Dendritic cell treated with granulocyte-macrophage colony-stimulating factor and Interleukin-4, amounts not matched to agents 40 ng/mL and 50 ng/mL, for 4 days (primary cell): ENCODE measurements at regions not wholly inside any gene's neighbourhood (a gene's known extent, or its start where the extent isn't known, plus 50 kb on each side); places are given as distances from the start of the nearest gene placed in this dataset.

ENCODE experiments used
- H3K27ac Mint-ChIP-seq: one replicate; pipeline ENCODE4 v1.8.0; 2022; ENCODE audit warnings: mild to moderate bottlenecking, mixed read lengths
- H3K27me3 Mint-ChIP-seq: one replicate; pipeline ENCODE4 v1.8.0; 2022; ENCODE audit warnings: mild to moderate bottlenecking, mixed read lengths
- H3K36me3 Mint-ChIP-seq: one replicate; pipeline ENCODE4 v1.8.0; 2022; ENCODE audit warnings: low read depth, mixed read lengths
- H3K4me1 Mint-ChIP-seq: one replicate; pipeline ENCODE4 v1.8.0; 2022; ENCODE audit warnings: low read depth, mixed read lengths
- H3K4me3 Mint-ChIP-seq: one replicate; pipeline ENCODE4 v1.8.0; 2022; ENCODE audit warnings: mild to moderate bottlenecking, moderate library complexity, mixed read lengths
- H3K9me3 Mint-ChIP-seq: one replicate; pipeline ENCODE4 v1.8.0; 2022; ENCODE audit warnings: mixed read lengths
- intact Hi-C: fragments of 100-400 bp; cut with micrococcal nuclease; formaldehyde crosslinking; loops from one replicate; pipeline ENCODE4 v1.15.0; 2022

DNA sequence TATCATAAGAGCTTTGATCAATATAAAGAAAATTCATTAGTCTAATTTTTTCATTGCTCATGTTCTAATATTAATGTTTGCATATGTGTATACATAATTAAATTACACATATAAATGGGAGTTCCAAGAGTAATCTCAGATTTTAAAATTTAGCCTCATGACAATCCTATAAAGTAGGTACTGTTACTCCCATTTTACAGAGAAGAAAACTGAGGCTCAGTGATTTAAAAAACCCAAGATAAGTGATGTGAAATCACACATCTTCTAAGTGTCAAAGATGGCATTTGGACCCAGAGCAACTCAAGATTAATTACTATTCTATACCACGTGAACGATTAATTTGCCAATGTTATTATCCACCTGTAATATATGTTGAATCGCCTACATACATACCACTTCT, 122.3 kb downstream of the TM2D1 start:
- peaks cover 6% of the 10 kb centered on the region for H3K9me3 Mint-ChIP-seq
- H3K27me3 Mint-ChIP-seq: no peaks in the 10 kb centered on the region
- H3K27ac Mint-ChIP-seq: no peak overlapping the region
- no peaks in the 10 kb centered on the region for H3K36me3 Mint-ChIP-seq
- peaks cover 42% of the 10 kb centered on the region for H3K4me1 Mint-ChIP-seq
- intact Hi-C loops: no loop called here
- no peak overlapping the region for H3K4me3 Mint-ChIP-seq

DNA sequence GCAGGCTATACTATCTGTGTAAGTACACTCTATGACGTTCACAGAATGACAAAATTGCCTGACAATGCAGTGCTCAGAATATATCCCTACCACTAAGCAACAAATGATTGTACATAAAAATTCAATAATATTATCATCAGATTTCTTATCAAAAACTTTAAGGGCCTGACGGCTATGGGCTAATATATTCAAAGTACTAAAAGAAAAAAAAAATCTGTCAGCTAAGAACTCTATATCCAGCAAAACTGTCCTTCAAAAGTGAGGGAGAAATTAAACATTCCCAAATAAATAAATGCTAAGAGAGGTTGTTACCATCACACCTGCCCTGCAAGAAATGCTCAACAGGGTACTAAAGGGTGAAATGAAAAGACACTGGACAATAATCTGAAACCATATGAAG, 127.3 kb downstream of the TM2D1 start:
- Mint-ChIP-seq H3K9me3 (peaks cover 6% of the 10 kb centered on the region), H3K4me3 (no peak overlapping the region), H3K36me3 (no peaks in the 10 kb centered on the region), H3K4me1 (peaks cover 24% of the 10 kb centered on the region), H3K27me3 (no peaks in the 10 kb centered on the region), H3K27ac (no peak overlapping the region)
- intact Hi-C loops: no loop called here

DNA sequence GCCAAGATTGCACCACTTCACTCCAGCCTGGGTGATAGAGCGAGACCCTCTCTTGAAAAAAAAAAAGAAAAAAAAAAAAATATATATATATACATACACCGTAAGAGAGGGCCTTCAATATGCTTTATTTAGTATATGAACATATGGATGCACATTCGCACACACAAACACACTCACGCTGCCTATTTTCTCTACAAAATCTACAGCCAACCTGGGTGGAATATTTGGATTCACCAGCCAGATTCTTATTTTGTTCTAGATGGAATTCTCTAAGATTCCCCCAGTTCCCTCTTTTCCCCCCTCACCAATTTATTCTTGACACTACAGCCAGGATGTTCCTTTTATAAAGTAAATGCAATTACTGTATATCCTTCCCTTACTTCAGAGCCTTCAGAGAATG, 131.6 kb downstream of the TM2D1 start:
- Mint-ChIP-seq H3K4me1 (peaks cover 37% of the 10 kb centered on the region), H3K27ac (no peak overlapping the region), H3K27me3 (no peaks in the 10 kb centered on the region), H3K36me3 (no peaks in the 10 kb centered on the region), H3K4me3 (no peak overlapping the region), H3K9me3 (peaks cover 3% of the 10 kb centered on the region)
- intact Hi-C loops: no loop called here

DNA sequence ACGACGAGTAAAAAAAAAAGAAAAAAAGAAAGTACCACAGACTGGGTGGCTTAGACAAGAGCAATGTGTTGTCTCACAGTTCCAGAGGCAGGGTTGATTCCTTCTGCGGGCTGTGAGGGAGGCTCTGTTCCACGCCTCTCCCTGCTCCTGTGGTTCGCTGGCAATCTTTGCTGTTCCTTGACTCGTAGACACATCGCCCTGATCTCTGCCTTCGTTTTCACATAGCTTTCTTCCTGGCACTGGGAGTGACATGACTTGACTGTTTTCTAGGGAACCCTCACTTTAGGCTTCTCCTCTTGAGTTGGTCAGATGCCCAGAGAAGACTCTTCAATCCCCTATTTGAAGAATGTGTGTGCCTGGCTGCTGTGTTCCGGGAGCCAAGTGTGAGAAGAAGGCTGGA, 133.6 kb downstream of the TM2D1 start:
- Mint-ChIP-seq H3K9me3 (no peaks in the 10 kb centered on the region), H3K27me3 (no peaks in the 10 kb centered on the region), H3K27ac (no peak overlapping the region), H3K36me3 (no peaks in the 10 kb centered on the region), H3K4me1 (peaks cover 37% of the 10 kb centered on the region), H3K4me3 (no peak overlapping the region)
- intact Hi-C loops: no loop called here

DNA sequence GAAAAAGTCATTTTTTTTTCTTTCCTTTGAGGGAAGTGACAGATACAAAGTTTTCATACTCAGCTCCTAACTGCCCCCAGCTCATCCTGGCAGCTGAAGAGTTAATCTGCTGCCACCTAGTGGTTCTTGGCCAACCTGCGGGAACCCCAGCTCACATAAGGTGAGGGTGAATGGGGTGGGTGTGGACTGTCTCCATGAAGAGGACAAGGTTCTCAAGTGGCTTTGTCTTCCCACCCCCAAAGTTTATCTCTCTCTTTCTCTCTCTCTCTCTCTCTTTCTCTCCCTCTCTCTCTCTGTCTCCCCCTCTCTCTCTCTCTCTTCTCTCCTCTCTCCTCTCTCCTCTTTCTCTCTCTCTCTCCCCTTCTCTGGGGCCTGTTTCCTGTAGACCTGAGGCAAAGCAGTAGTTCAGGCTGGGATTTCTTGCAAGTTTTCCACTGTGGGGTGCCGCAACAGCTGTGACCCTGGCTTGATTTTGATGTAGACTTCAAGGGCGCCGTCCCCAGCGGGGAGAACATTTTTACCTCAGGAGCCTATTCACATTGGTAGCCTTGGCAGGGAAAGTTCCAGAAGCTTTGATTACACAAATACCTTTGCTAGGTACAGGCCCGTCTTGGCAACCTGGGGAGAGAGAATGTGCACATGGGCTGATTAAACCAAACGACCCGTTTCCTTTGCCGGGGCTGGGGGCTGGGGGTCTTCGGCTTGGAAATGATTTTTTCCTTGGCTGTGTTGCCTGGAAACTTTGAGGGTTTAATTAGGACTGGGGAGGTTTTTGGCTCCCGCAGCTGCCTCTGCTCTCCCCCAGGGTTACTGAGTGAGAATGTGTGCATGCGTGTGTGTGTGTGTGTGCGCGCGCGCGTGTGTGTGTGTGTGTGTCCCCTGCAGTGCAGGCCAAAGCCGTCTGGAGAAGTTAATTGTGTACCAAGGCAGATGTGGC, 135.9 kb downstream of the TM2D1 start:
- intact Hi-C loops: no loop called here
- no peaks in the 10 kb centered on the region for H3K9me3 Mint-ChIP-seq
- peaks cover 25% of the 10 kb centered on the region for H3K4me1 Mint-ChIP-seq
- H3K4me3 Mint-ChIP-seq: no peak overlapping the region
- no peaks in the 10 kb centered on the region for H3K27me3 Mint-ChIP-seq
- no peak overlapping the region for H3K27ac Mint-ChIP-seq
- no peaks in the 10 kb centered on the region for H3K36me3 Mint-ChIP-seq

DNA sequence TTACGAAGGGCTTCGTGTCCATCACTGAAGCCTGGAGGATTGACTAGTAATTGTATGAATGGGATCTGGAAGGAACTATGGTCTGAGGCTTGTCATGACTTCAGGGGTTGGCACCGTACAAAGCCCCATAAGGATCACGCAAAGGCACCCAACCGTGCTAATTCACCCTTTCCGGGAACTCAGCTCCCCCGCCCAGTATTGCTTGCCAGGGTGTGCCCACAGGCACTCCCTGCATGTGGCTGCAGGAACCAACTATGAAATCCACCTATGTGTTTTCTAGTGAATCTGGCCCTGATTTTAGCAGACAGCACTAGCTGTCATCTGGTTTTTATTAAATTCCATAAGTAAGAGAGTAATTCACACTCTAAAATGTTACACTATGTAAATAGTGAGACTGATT, 139.2 kb downstream of the TM2D1 start:
- Mint-ChIP-seq H3K36me3 (no peaks in the 10 kb centered on the region), H3K4me1 (peaks cover 13% of the 10 kb centered on the region), H3K4me3 (no peak overlapping the region), H3K27me3 (no peaks in the 10 kb centered on the region), H3K9me3 (no peaks in the 10 kb centered on the region), H3K27ac (no peak overlapping the region)
- intact Hi-C loops: no loop called here

DNA sequence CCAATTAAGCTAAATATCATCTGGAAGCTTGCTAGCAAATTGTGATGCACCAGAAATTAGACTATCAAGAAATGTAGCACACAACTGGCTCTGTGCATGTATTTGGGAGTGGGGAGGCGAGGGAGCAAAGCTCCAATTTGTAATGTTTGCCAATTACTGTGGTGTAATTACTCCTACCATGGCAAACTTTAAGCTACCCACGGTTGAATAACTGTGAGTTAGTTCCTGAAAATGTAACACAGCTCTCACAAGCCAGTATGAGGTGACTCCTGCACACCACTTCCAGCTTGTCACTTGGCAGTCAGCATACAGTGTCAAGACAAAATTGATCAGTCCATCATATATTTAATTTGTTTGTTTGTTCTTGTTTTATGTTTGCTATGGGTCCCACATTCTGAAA, 141.2 kb downstream of the TM2D1 start:
- intact Hi-C loops: no loop called here
- Mint-ChIP-seq H3K27ac (no peak overlapping the region), H3K4me3 (no peak overlapping the region), H3K27me3 (no peaks in the 10 kb centered on the region), H3K9me3 (no peaks in the 10 kb centered on the region), H3K4me1 (peaks cover 9% of the 10 kb centered on the region), H3K36me3 (no peaks in the 10 kb centered on the region)

DNA sequence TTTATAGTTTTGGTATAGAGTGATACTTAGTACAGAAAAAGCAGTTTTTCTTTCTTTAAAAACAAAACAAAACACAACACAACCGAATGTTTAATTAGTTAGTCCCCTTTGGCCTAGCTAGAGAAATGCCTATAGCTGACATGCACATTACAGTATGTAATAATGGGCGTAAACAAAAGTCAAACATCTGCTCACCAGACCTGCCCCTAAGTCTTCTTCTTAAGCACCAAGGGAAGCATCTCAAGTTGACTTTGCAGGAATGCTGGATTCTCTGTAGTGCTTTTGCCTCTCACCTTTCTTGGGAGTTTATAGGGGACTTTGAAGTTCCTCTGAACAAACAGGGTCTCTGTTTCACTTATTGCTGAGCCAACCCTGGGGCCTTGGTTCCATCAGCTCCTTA, 143.7 kb downstream of the TM2D1 start:
- intact Hi-C loops: no loop called here

DNA sequence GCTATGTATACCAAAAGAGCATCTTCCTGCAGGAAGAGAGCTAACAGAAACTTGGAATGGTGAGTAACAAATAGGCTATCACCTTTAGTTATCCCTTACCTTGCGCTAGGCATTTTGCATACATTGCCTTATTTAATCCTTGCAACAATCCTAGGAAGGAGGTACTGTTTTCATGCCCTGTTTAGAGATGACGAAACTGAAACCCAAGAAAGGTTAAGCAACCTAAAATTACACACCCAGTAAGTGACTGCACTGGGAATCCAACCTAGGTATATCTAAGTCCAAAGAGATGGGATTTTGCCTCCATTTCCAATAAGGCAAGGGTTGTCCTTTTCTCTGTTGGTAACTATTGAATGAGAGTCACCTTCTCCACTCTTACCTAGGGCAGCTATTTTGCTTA, 144.5 kb downstream of the TM2D1 start:
- Mint-ChIP-seq H3K4me3 (no peak overlapping the region), H3K36me3 (no peaks in the 10 kb centered on the region), H3K9me3 (no peaks in the 10 kb centered on the region), H3K4me1 (peaks cover 8% of the 10 kb centered on the region), H3K27me3 (no peaks in the 10 kb centered on the region), H3K27ac (no peak overlapping the region)
- intact Hi-C loops: no loop called here

More for the DNA sequence above, 143.7 kb downstream of the TM2D1 start:
- Mint-ChIP-seq H3K4me1 (peaks cover 8% of the 10 kb centered on the region), H3K27ac (no peak overlapping the region), H3K27me3 (no peaks in the 10 kb centered on the region), H3K4me3 (no peak overlapping the region), H3K36me3 (no peaks in the 10 kb centered on the region), H3K9me3 (no peaks in the 10 kb centered on the region)

DNA sequence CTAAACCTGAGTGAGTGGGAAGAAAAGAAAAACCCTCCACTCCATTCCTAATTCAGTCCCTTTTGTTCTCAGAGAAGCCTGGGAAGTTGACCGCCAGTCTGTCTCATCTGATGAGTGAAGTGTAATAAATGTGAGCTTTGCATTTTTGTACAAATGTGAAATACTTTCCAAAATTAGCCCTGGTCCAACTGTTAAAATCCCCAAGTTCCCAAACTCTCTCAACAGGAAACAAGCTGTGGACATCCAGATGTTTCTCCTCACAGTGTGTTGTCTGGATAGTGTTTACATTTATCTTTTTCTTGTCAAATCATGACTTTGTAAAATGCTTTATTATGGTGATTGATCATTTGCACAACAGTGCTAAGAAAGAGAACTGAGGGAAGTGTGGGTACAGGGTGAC, 145.1 kb downstream of the TM2D1 start:
- no peaks in the 10 kb centered on the region for H3K9me3 Mint-ChIP-seq
- H3K27ac Mint-ChIP-seq: no peak overlapping the region
- H3K4me1 Mint-ChIP-seq: peaks cover 8% of the 10 kb centered on the region
- H3K4me3 Mint-ChIP-seq: no peak overlapping the region
- no peaks in the 10 kb centered on the region for H3K36me3 Mint-ChIP-seq
- no peaks in the 10 kb centered on the region for H3K27me3 Mint-ChIP-seq
- intact Hi-C loops: no loop called here

DNA sequence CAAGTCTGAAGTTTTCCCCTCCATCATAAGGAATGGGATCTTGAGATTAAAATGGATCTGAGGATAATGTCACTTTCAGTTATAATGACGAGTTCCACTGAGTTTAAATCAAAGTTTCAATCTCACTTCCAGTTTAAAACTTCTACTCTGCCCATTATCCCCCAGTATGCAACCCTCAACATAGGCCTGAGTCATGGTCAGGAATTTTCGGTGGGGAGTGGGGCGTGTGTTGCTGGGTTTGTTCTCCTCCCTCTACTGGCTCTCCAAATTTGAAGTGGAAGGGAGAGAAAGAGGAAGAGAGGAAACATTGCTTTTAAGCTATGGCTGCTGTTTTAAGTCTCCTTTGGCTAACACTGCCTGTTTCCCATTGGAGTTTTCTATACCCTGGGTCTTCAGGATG, 152.9 kb downstream of the TM2D1 start:
- no peaks in the 10 kb centered on the region for H3K9me3 Mint-ChIP-seq
- H3K27ac Mint-ChIP-seq: no peak overlapping the region
- intact Hi-C loops: no loop called here
- no peaks in the 10 kb centered on the region for H3K27me3 Mint-ChIP-seq
- no peak overlapping the region for H3K4me3 Mint-ChIP-seq
- H3K4me1 Mint-ChIP-seq: peaks cover 17% of the 10 kb centered on the region
- no peaks in the 10 kb centered on the region for H3K36me3 Mint-ChIP-seq

DNA sequence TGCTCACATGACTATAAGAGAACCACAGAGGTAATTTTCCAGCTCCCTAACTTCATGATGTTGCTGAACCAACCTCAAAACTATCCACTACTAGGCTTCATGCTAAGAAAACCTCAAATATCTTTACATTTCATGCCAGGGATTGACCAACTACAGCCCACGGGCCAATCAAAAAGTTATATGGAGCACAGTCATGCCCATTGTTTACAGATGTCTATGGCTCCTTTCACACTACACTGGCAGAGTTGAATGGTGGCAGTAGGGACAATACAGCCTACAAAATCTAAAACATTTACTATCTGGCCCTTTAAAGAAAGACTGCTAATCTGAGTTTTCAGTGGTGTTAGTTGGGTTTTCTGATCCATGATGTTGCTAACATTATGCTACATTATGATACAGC, 154.8 kb downstream of the TM2D1 start:
- intact Hi-C loops: no loop called here
- peaks cover 17% of the 10 kb centered on the region for H3K4me1 Mint-ChIP-seq
- no peaks in the 10 kb centered on the region for H3K27me3 Mint-ChIP-seq
- H3K4me3 Mint-ChIP-seq: no peak overlapping the region
- no peaks in the 10 kb centered on the region for H3K9me3 Mint-ChIP-seq
- H3K36me3 Mint-ChIP-seq: peaks cover 6% of the 10 kb centered on the region
- H3K27ac Mint-ChIP-seq: no peak overlapping the region

DNA sequence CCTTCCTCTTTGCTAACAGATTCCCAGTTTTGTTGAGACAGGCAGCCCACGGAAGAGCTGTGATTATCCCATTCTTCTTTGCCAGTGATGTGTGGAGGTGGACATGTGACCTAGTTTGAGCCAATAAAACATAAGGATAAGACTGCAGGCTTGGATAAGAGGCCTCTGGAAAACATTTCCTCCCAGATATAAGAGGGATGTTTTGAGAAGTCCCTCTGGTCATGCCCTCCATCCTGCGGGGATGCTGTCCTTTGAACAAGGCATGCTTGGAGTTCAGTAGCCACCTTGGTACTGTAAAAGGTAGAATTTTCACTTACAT, 155.7 kb downstream of the TM2D1 start:
- no peak overlapping the region for H3K27ac Mint-ChIP-seq
- intact Hi-C loops: no loop called here

DNA sequence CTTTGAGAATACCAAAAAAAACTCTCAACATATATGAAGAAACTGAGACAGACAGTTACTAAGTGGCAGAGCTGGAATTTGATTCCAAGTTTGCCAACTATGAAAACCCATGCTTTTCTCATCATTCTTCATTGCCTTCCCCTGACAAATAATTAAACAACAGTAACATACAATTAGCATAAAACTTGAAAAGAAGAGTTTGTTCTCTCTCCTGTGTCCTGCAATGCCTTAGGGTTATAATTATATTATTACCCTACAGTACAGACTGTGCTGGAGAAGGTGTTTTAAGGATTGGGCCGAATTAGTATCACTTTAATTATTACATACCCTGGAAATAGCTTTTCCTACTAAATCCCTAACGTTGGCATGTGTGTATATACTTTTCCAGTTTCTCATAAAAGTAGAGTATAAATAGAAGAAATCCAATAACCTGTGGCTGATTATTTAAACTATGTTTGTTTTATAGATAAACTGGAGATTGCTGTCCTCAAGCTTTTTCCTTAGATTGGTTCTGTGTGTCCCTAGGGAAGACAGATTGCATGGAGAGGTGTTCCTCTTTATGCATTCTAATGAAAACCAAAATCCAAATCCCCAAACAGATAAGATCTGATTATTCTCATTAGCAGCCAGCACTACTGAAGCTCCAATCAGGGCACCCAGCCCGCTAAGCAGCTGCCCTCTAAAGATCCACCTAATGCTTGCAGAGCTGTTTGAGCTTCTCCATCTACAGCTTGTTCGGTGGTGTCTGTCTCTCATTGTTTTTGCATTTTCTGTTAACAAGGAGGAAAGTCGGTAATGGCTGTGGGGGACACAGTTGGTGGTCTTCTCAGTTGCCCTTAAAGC, 156.3 kb downstream of the TM2D1 start:
- H3K4me1 Mint-ChIP-seq: peaks cover 17% of the 10 kb centered on the region
- intact Hi-C loops: no loop called here
- H3K27me3 Mint-ChIP-seq: no peaks in the 10 kb centered on the region
- H3K4me3 Mint-ChIP-seq: no peak overlapping the region
- H3K9me3 Mint-ChIP-seq: no peaks in the 10 kb centered on the region
- H3K27ac Mint-ChIP-seq: no peak overlapping the region
- H3K36me3 Mint-ChIP-seq: peaks cover 6% of the 10 kb centered on the region

More for the DNA sequence above, 155.7 kb downstream of the TM2D1 start:
- Mint-ChIP-seq H3K27me3 (no peaks in the 10 kb centered on the region), H3K4me1 (peaks cover 17% of the 10 kb centered on the region), H3K4me3 (no peak overlapping the region), H3K36me3 (peaks cover 6% of the 10 kb centered on the region), H3K9me3 (no peaks in the 10 kb centered on the region)
